ENCODE measurements at regions not wholly inside any gene's neighbourhood (a gene's known extent, or its start where the extent isn't known, plus 50 kb on each side); places are given as distances from the start of the nearest gene placed in this dataset.

DNA sequence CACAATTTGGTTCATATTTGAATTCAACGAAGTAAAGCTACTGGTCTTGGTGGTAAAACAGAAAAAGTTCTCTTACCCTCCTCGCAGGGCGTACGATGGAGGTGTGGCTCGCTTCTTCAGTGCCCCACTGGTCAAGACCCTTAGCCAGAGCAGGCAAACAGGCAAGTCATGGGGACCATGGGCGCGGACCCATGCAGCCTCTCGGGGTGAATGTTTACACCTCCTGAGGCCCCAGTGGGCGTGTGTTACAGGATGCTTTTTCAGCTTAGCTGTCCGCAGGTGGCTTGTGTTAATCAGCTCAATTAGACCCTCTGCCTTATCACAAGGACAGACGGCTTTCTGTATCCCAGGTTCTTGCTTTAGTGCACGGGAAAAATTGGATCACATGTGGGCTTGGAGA, 991.8 kb downstream of the GBE1 start:
- TF ChIP-seq, protein P1, sequence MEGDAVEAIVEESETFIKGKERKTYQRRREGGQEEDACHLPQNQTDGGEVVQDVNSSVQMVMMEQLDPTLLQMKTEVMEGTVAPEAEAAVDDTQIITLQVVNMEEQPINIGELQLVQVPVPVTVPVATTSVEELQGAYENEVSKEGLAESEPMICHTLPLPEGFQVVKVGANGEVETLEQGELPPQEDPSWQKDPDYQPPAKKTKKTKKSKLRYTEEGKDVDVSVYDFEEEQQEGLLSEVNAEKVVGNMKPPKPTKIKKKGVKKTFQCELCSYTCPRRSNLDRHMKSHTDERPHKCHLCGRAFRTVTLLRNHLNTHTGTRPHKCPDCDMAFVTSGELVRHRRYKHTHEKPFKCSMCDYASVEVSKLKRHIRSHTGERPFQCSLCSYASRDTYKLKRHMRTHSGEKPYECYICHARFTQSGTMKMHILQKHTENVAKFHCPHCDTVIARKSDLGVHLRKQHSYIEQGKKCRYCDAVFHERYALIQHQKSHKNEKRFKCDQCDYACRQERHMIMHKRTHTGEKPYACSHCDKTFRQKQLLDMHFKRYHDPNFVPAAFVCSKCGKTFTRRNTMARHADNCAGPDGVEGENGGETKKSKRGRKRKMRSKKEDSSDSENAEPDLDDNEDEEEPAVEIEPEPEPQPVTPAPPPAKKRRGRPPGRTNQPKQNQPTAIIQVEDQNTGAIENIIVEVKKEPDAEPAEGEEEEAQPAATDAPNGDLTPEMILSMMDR (IDR thresholded peaks at IDR 0.05): no peak
- TF ChIP-seq POLR2A (IDR thresholded peaks at IDR 0.05): no peak

All from esophagus squamous epithelium (tissue), 4 donors.